GM10266 (cell line): ENCODE measurements at regions not wholly inside any gene's neighbourhood (a gene's known extent, or its start where the extent isn't known, plus 50 kb on each side); places are given as distances from the start of the nearest gene placed in this dataset.

Experiments
- DNase-seq: peaks from one replicate; pipeline ENCODE4 v3.0.0; 2012; ENCODE audit errors: extremely low spot score
- TF ChIP-seq, protein P1 (sequence below): IDR thresholded peaks from 2 replicates; pipeline ENCODE4 v1.5.1; 2012; ENCODE audit warnings: mild to moderate bottlenecking, low read depth; ENCODE audit not compliant: control insufficient read depth, insufficient read depth; ENCODE audit errors: missing control alignments

DNA sequence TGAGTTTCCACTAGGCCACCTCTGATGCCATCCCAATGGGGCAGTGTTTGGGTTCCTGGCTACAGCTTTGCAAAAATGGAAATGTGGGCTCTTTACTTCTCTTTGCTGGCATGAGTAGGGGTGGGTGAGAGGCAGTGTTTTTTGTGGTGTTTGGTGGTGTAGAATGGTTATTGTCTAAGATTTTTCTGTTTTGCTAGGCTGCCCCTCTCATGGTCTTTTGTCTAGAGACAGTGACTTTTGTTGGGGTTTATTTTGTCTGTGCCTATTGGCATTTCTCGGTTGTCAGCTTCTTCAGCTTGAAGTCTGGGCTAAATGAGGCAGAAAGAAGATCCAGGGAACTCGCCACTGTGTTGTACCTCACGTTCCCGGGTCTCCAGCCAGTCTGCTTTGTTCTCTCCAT is 112.1 kb downstream of the CENPF start:
- TF ChIP-seq, protein P1, sequence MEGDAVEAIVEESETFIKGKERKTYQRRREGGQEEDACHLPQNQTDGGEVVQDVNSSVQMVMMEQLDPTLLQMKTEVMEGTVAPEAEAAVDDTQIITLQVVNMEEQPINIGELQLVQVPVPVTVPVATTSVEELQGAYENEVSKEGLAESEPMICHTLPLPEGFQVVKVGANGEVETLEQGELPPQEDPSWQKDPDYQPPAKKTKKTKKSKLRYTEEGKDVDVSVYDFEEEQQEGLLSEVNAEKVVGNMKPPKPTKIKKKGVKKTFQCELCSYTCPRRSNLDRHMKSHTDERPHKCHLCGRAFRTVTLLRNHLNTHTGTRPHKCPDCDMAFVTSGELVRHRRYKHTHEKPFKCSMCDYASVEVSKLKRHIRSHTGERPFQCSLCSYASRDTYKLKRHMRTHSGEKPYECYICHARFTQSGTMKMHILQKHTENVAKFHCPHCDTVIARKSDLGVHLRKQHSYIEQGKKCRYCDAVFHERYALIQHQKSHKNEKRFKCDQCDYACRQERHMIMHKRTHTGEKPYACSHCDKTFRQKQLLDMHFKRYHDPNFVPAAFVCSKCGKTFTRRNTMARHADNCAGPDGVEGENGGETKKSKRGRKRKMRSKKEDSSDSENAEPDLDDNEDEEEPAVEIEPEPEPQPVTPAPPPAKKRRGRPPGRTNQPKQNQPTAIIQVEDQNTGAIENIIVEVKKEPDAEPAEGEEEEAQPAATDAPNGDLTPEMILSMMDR, result no peak
- no peak for DNase-seq

DNA sequence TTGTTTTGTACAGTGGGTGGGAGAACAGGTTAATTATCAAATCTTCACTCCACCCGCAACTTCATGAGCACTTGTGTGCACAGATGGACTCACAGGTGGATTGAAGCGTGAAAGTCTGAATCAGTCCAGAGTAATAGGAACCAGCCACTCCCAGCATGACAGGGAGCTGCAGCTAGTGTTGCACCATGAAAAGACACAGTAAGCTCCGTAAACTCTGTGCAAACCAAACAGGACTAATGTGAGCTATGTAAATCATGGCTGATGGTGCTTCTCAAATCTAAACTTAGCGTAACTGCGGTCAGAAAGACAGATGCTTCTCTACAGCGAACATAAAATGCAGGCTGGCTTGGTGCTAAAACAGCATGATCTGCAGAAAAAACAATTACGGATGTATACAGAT is 114.4 kb downstream of the CENPF start:
- TF ChIP-seq, protein P1, result no peak
- no peak for DNase-seq

DNA sequence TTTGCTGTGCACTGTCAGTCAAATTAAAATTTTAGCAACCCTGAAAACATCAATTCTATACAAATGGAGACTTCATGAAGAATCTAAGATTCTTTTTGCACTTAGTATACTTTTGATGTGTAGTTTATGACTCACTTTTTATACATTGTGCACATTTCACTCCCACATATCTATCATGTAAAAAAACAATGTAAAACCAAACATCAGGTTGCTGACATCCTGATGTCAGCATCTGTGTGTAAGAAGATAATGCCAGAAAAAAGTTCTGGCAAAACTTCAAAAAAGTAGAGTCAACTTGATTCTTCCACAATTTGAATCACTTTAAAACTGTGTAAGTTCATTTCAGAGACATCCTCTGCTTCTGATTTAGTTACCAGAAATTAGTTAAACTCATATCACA is 115.7 kb downstream of the CENPF start:
- DNase-seq, result no peak

DNA sequence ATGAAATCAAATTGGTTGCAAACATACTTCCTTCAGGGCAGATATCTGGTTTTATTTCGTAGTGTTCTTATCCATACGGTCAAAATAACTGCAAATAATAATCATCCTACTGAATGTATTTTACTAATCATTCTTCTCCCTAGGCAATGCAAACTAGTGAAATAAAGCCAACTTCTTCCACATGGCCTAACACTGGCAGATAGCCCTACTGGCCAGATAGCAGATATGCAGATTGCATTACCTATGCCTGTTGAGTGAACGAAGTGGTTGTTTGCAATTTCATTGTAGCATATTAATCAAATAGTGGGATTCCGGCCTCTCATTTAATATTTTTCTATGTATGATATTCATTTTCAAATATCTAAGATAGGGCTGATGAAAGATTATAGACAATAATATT is 116.2 kb downstream of the CENPF start:
- TF ChIP-seq, protein P1, result no peak
- no peak for DNase-seq

More for the DNA sequence above, 115.7 kb downstream of the CENPF start:
- TF ChIP-seq, protein P1, result no peak

DNA sequence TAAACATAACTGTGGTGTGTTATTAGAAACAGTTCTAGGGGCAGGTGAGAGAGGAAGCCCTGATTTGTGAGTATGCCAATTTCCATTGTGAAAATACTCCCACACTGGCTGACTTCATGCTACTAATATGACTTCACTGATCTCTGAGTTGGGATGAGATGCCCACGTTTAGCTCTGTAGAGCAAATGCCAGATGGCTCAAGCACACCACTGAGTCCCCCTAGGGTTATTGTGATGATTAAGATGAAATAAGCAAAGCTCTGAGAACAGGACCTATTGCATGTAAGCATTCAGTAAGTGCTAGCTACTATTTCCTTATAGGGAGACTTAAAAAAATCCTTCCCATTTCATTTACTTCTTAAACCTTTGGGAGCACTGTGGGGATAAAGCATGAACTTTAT is 117.6 kb downstream of the CENPF start:
- TF ChIP-seq, protein P1, result no peak

DNA sequence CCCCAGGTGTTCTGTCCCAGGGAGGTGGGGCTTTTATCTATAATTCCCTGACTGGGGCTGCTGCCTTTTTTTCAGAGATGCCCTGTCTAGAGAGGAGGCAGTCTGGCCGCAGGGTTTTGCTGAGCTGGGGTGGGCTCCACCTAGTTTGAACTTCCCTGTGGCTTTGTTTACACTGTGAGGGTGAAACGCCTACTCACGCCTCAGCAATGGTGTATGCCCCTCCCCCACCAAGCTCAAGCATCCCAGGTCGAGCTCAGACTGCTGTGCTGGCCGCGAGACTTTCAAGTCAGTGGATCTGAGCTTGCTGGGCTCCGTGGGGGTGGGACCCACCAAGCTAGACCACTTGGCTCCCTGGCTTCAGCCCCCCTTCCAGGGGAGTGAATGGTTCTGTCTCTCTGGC is 124.3 kb downstream of the CENPF start:
- TF ChIP-seq, protein P1, result no peak

More for the DNA sequence above, 117.6 kb downstream of the CENPF start:
- no peak for DNase-seq

DNA sequence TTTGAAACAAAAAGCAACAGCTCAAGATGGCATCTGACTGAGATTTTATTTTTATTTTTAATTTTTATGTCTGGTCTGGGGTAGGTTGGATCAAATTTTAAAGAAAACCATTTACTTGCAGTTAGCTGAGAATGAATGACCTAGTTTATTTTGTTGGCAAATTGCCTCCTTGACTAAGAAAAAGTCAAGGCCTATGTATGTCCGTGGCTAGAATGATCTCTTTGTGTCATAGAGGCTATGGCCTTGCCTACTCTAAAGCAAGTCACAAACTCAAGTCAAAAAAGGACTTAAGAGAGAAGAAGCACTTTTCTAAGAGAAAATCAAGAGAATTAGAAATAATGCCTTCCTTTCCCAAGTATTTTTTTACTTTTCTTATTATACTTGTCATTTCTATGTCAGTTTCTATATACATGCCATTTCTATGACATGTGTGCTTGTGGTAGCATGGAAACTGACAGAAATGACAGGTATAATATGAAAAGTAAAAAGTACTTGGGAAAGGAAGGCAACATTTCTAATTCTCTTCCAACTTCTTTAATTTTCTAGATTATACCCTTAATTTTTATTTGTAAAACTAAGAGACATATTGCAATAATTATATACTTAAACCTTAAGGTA is 136.7 kb downstream of the CENPF start:
- TF ChIP-seq, protein P1, result no peak
- DNase-seq, result no peak

More for the DNA sequence above, 124.3 kb downstream of the CENPF start:
- DNase-seq, result no peak
